T-helper 17 cell (primary cell): ENCODE measurements at regions not wholly inside any gene's neighbourhood (a gene's known extent, or its start where the extent isn't known, plus 50 kb on each side); places are given as distances from the start of the nearest gene placed in this dataset.
"Not testable (repeated sequence)": the region's sequence is repeated elsewhere in the genome, so short reads cannot be mapped to it uniquely, and the experiment has no call there.

Source experiments
- ATAC-seq: fragments of 150-1000 bp; cut with Tn5 transposase; 2 replicates; pipeline ENCODE4 v1.10.0; 2021; ENCODE audit warnings: mild to moderate bottlenecking, moderate library complexity
- DNase-seq, 3 donors: peaks; one replicate each; pipeline versions ENCODE4 v3.0.0 to v3.0.0-alpha.2; 2020 to 2021
- H3K9me3 ChIP-seq: one replicate; pipeline ENCODE4 v1.7.0; 2013; ENCODE audit warnings: low read length, mild to moderate bottlenecking; ENCODE audit not compliant: control insufficient read depth, poor library complexity, severe bottlenecking
- H3K27ac Mint-ChIP-seq: one replicate; pipeline ENCODE4 v1.8.0; 2022; ENCODE audit warnings: mild to moderate bottlenecking, moderate library complexity, mixed read lengths
- H3K27me3 Mint-ChIP-seq: one replicate; pipeline ENCODE4 v1.8.0; 2022; ENCODE audit warnings: mixed read lengths
- H3K36me3 Mint-ChIP-seq: one replicate; pipeline ENCODE4 v1.8.0; 2022; ENCODE audit warnings: low read depth, mixed read lengths
- H3K4me1 Mint-ChIP-seq: one replicate; pipeline ENCODE4 v1.8.0; 2022; ENCODE audit warnings: mild to moderate bottlenecking, mixed read lengths
- H3K4me3 Mint-ChIP-seq: one replicate; pipeline ENCODE4 v1.8.0; 2022; ENCODE audit warnings: mild to moderate bottlenecking, moderate library complexity, mixed read lengths

DNA sequence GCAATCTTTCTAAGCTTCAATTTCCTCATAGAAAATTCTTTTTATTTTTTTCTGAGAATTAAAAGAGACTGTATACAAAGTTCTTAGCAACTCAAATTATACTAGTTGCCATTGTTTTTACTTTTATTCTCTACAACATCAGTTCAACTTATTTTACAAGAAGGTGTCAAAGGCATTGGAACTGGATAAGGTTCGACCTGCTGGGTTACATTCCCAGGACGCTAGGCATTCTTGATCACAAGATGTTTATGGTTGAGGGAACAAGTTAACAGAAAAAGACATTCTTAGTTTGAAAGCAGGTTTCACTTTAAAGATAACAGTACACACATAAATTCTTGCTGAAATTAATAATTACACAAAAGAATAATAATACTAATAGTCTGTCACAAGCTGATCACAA, 163.5 kb upstream of the SNX2 start:
- ATAC-seq: no peak

GRCh38 chr5:122612901-122613300, 162.0 kb upstream of the SNX2 start:
- Mint-ChIP-seq H3K36me3 (no peaks in the 10 kb centered on the region), H3K4me3 (no peak overlapping the region), H3K27me3 (no peaks in the 10 kb centered on the region), H3K27ac (no peak overlapping the region), H3K4me1 (no peaks in the 10 kb centered on the region)
- DNase-seq (no peak), ATAC-seq (no peak)
- no peaks in the 10 kb centered on the region for H3K9me3 ChIP-seq

More for the DNA sequence above, 163.5 kb upstream of the SNX2 start:
- Mint-ChIP-seq H3K27me3 (no peaks in the 10 kb centered on the region), H3K27ac (no peak overlapping the region), H3K4me1 (no peaks in the 10 kb centered on the region), H3K36me3 (no peaks in the 10 kb centered on the region), H3K4me3 (no peak overlapping the region)
- no peak for DNase-seq
- no peaks in the 10 kb centered on the region for H3K9me3 ChIP-seq

GRCh38 chr5:122615146-122615545, 159.7 kb upstream of the SNX2 start:
- H3K4me1 Mint-ChIP-seq: no peaks in the 10 kb centered on the region
- H3K27ac Mint-ChIP-seq: no peak overlapping the region
- no peaks in the 10 kb centered on the region for H3K36me3 Mint-ChIP-seq
- no peak for ATAC-seq
- H3K27me3 Mint-ChIP-seq: no peaks in the 10 kb centered on the region
- no peaks in the 10 kb centered on the region for H3K9me3 ChIP-seq
- H3K4me3 Mint-ChIP-seq: no peak overlapping the region
- DNase-seq: no peak

DNA sequence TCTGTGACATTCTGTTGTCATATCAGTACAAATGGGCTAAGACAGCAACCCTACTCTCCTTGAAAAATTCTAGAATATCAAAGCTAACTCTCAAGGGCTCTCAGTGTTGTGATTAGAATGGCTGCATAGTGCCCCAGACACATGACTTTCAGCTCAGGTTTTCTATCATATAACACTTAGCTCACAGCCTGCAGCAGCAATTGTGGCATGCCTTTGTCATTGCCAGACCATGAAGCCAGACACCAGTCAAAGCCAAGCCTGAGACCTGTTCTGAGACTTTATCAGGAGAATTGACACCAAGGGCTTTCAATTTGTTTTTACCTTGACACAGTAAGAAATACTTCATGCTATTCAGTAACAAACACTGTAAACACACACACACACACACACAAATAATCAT, 159.0 kb upstream of the SNX2 start:
- no peaks in the 10 kb centered on the region for H3K27me3 Mint-ChIP-seq
- no peak overlapping the region for H3K4me3 Mint-ChIP-seq
- no peak overlapping the region for H3K27ac Mint-ChIP-seq
- H3K9me3 ChIP-seq: no peaks in the 10 kb centered on the region
- DNase-seq: no peak
- no peaks in the 10 kb centered on the region for H3K36me3 Mint-ChIP-seq
- no peaks in the 10 kb centered on the region for H3K4me1 Mint-ChIP-seq
- ATAC-seq: no peak

DNA sequence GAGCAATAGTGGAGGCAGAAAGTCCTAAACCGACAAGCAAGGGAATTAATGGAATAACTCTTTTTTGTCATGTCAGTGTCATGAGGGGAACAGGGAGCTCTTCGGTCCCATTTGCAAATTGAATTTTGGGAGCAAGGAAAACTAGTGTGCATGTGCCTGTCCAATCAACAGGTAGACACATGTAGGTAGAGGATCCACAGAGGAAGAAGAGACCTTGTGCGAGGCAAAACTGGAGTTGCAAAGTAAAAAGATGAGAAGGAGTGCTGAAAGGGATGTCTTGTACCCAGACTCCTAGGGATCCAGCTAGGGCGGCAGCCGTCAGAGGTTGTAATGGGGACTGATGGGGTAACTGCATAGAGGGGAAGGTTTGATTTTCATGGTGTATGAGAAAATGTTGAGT, 156.8 kb upstream of the SNX2 start:
- not testable (repeated sequence) for ATAC-seq, H3K36me3 Mint-ChIP-seq, H3K9me3 ChIP-seq, H3K4me1 Mint-ChIP-seq, H3K27me3 Mint-ChIP-seq, H3K27ac Mint-ChIP-seq, H3K4me3 Mint-ChIP-seq, DNase-seq

DNA sequence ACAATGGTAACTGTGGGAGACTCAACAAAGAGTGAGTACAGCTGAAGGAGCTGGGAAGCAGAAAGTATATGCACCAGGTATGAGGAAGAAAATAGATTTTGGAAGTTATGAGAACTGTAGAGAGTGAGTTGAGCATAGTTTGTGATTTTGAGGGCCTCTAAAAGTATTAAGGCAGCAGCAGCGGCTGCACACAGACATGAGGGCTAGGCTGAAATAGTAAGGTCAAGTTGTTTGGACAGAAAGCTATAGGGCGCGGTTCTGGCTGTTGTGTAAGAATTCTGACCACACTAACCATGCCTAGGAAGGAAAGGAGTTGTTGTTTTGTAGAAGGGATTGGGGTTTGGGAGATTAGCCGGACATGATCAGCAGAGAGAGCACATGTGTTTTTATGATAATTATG, 154.1 kb upstream of the SNX2 start:
- H3K27me3 Mint-ChIP-seq, H3K4me1 Mint-ChIP-seq, H3K9me3 ChIP-seq, H3K4me3 Mint-ChIP-seq, DNase-seq, H3K27ac Mint-ChIP-seq, H3K36me3 Mint-ChIP-seq, ATAC-seq: not testable (repeated sequence)

GRCh38 chr5:122628714-122629113, 146.2 kb upstream of the SNX2 start:
- not testable (repeated sequence) for ATAC-seq, H3K27ac Mint-ChIP-seq, H3K4me3 Mint-ChIP-seq, H3K36me3 Mint-ChIP-seq, H3K9me3 ChIP-seq, H3K27me3 Mint-ChIP-seq, DNase-seq, H3K4me1 Mint-ChIP-seq

- no peaks in the 10 kb centered on the region for H3K9me3 ChIP-seq
- Mint-ChIP-seq H3K27ac (no peak overlapping the region), H3K4me3 (no peak overlapping the region), H3K4me1 (no peaks in the 10 kb centered on the region), H3K36me3 (no peaks in the 10 kb centered on the region), H3K27me3 (peaks cover 4% of the 10 kb centered on the region)
- ATAC-seq (no peak), DNase-seq (no peak)
These were observed 145.7 kb upstream of the SNX2 start for GRCh38 chr5:122629121-122629677.

DNA sequence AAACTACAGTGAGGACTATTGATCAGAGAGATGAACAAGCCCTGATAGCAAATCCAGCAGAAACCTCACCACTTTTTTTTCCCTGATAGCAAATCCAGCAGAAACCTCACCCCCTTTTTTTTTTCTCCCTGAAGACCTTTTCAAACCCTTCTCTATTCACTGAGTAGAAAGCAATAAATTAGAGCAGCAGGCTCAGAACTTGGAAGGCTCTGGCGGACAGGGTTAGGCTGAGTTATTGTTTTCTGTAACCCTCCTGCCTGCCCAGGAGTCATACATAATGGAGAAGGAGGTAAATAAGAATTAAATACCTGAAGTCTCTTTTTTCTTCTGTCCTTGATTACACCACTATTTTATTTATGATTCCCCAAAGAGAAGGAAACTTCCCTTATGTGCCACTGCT, 136.3 kb upstream of the SNX2 start:
- Mint-ChIP-seq H3K4me1 (no peaks in the 10 kb centered on the region), H3K27ac (no peak overlapping the region), H3K4me3 (no peak overlapping the region), H3K36me3 (no peaks in the 10 kb centered on the region), H3K27me3 (peaks cover 2% of the 10 kb centered on the region)
- H3K9me3 ChIP-seq: no peaks in the 10 kb centered on the region
- DNase-seq (no peak), ATAC-seq (no peak)

GRCh38 chr5:122639033-122639432, 135.8 kb upstream of the SNX2 start:
- H3K9me3 ChIP-seq: no peaks in the 10 kb centered on the region
- ATAC-seq (no peak), DNase-seq (no peak)
- Mint-ChIP-seq H3K27me3 (peaks cover 7% of the 10 kb centered on the region), H3K27ac (no peak overlapping the region), H3K4me3 (no peak overlapping the region), H3K36me3 (no peaks in the 10 kb centered on the region), H3K4me1 (no peaks in the 10 kb centered on the region)

GRCh38 chr5:122639864-122640263, 135.0 kb upstream of the SNX2 start:
- Mint-ChIP-seq H3K36me3 (no peaks in the 10 kb centered on the region), H3K27ac (no peak overlapping the region), H3K4me3 (no peak overlapping the region), H3K4me1 (no peaks in the 10 kb centered on the region), H3K27me3 (peaks cover 8% of the 10 kb centered on the region)
- H3K9me3 ChIP-seq: no peaks in the 10 kb centered on the region
- ATAC-seq (no peak), DNase-seq (no peak)

GRCh38 chr5:122649080-122649479, 125.8 kb upstream of the SNX2 start:
- Mint-ChIP-seq H3K27ac (no peak overlapping the region), H3K4me3 (no peak overlapping the region), H3K4me1 (no peaks in the 10 kb centered on the region), H3K27me3 (peaks cover 26% of the 10 kb centered on the region), H3K36me3 (no peaks in the 10 kb centered on the region)
- H3K9me3 ChIP-seq: no peaks in the 10 kb centered on the region
- no peak for DNase-seq
- ATAC-seq: no peak

DNA sequence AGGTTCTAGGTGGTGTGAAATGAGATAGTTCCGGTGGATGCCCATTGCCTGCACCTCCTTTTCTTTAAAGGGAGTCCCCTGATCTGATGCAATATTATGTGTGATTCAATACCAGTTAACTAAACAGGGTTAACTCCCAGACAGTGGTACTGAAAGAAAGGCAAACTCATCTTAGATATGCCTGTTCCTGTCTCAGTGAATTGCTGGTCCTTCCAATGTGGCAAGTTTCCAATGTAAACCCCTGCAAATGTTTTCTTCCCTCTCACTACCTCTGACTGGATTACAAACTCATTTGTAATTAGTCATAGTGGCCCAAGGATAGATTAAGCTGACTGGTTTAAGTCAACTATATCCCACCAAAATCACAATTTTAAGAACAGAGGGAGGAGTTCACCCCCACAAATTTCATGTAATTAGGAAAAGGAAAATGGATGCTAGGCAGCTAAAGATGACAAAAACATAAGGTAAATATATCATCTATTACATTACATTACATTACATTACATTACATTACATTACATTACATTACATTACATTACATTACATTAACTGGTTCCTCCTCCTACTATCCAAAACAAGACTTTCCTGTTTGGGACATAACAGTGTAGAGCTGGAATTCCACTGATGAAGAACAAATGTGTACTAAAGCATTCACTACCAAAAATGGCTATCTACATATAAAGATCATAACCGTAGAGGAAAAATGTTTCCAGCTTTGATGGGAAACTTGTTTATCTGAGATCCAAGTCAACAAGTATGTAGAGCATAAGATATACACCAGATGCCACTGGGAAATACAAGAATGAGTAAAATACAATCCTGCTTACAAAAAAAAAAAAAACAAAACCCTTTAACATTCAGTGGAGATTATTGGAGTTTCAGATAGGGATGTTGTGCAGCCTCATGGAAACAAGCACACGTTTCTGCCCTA, 121.5 kb upstream of the SNX2 start:
- no peak overlapping the region for H3K4me3 Mint-ChIP-seq

GRCh38 chr5:122656160-122656559, 118.7 kb upstream of the SNX2 start:
- H3K4me3 Mint-ChIP-seq: no peak overlapping the region

More for the DNA sequence above, 121.5 kb upstream of the SNX2 start:
- H3K27ac Mint-ChIP-seq: no peak overlapping the region
- no peak for ATAC-seq
- peaks cover 13% of the 10 kb centered on the region for H3K27me3 Mint-ChIP-seq
- no peaks in the 10 kb centered on the region for H3K4me1 Mint-ChIP-seq
- no peak for DNase-seq
- H3K36me3 Mint-ChIP-seq: no peaks in the 10 kb centered on the region
- no peaks in the 10 kb centered on the region for H3K9me3 ChIP-seq

More at GRCh38 chr5:122656160-122656559, 118.7 kb upstream of the SNX2 start:
- ATAC-seq (no peak), DNase-seq (no peak)
- no peaks in the 10 kb centered on the region for H3K27me3 Mint-ChIP-seq
- H3K9me3 ChIP-seq: no peaks in the 10 kb centered on the region
- no peak overlapping the region for H3K27ac Mint-ChIP-seq
- no peaks in the 10 kb centered on the region for H3K4me1 Mint-ChIP-seq
- no peaks in the 10 kb centered on the region for H3K36me3 Mint-ChIP-seq
